ENCODE measurements at regions not wholly inside any gene's neighbourhood (a gene's known extent, or its start where the extent isn't known, plus 50 kb on each side); places are given as distances from the start of the nearest gene placed in this dataset.

GRCh38 chr2:194270648-194271047, 1386.4 kb upstream of the SLC39A10 start:
- in situ Hi-C loops (cut with MboI), result no loop called here
- H3K4me1 ChIP-seq (ENCODE audit: control insufficient read depth, insufficient read depth, low read length), result no peaks in the 10 kb centered on the region
- no peak overlapping the region for H2AFZ ChIP-seq (ENCODE audit: control insufficient read depth, low read depth, low read length)
- SMC1A ChIA-PET (ENCODE audit: uncharacterized antibody, unreplicated experiment), result interaction anchor here (0.8 to 1.7 kb wide), 4 partner anchors 9 to 25 kb away, joined by 3 to 7 read pairs (median 4); no protein-coding TSS in a partner anchor
- TF ChIP-seq SMARCA5 (IDR thresholded peaks at IDR 0.05) (no peak), BCL11A (IDR thresholded peaks at IDR 0.05; ENCODE audit: low read depth, low read length) (no peak), IRF5 (IDR thresholded peaks at IDR 0.05; ENCODE audit: borderline replicate concordance) (no peak), RAD21 (IDR thresholded peaks at IDR 0.05; ENCODE audit: insufficient read depth, low read depth, low read length) (no peak), BCLAF1 (IDR thresholded peaks at IDR 0.05) (no peak), POLR2AphosphoS2 (IDR thresholded peaks at IDR 0.05; ENCODE audit: low read depth, low read length) (no peak), RCOR1 (conservative IDR thresholded peaks at IDR 0.05; ENCODE audit: low read depth, low read length) (no peak), EP300 (IDR thresholded peaks at IDR 0.05; ENCODE audit: borderline replicate concordance in 1 of 2, control insufficient read depth in 1 of 2, low read depth in 2 of 2, low read length in 2 of 2) (no peak), HDAC2 (IDR thresholded peaks at IDR 0.05) (no peak), ZBED1 (IDR thresholded peaks at IDR 0.05; ENCODE audit: borderline replicate concordance) (no peak), NFXL1 (IDR thresholded peaks at IDR 0.05; ENCODE audit: borderline replicate concordance) (no peak), ETV6 (conservative IDR thresholded peaks at IDR 0.05 in 1 of 2, IDR thresholded peaks at IDR 0.05 in 1 of 2; ENCODE audit: borderline replicate concordance in 1 of 2, low read depth in 1 of 2) (no peak), BRCA1 (IDR thresholded peaks at IDR 0.05; ENCODE audit: low read depth, low read length) (no peak), CEBPB (IDR thresholded peaks at IDR 0.05; ENCODE audit: borderline replicate concordance in 1 of 2, low read depth in 2 of 2, low read length in 2 of 2) (no peak), ZBTB11 (CRISPR knock-in tag; IDR thresholded peaks at IDR 0.05) (no peak)
- no peaks in the 10 kb centered on the region for H3K36me3 ChIP-seq (ENCODE audit: control insufficient read depth in 2 of 2, insufficient read depth in 2 of 2, low read length in 1 of 2)
- H4K20me1 ChIP-seq (ENCODE audit: control insufficient read depth, insufficient read depth), result no peaks in the 10 kb centered on the region
- no peaks in the 10 kb centered on the region for H3K79me2 ChIP-seq (ENCODE audit: control insufficient read depth, insufficient read depth, low read length)
- intact Hi-C loops (cut with micrococcal nuclease; ENCODE audit: unreplicated experiment), result no loop called here
- H3K4me2 ChIP-seq (ENCODE audit: control insufficient read depth, insufficient read depth), result no peak overlapping the region
- no peaks in the 10 kb centered on the region for H3K9me3 ChIP-seq (replicated peaks; ENCODE audit: control insufficient read depth, insufficient read depth, low read length)
- FAIRE-seq (no peak), DNase-seq (ENCODE audit: low read depth, low spot score) (no peak), ATAC-seq (no peak)
- no peak overlapping the region for H3K27ac ChIP-seq (ENCODE audit: control insufficient read depth, insufficient read depth)
- RAD21 ChIA-PET (ENCODE audit: unreplicated experiment), result interaction anchor here (1.0 to 2.4 kb wide), 2 partner anchors 17 to 47 kb away, joined by 3 to 16 read pairs; no protein-coding TSS in a partner anchor
- no peak overlapping the region for H3K9ac ChIP-seq (ENCODE audit: control insufficient read depth, insufficient read depth, low read length)
- POLR2A ChIA-PET, result no interaction called here
- CTCF ChIA-PET, result no interaction called here
- H3K27me3 ChIP-seq (replicated peaks in 1 of 2; ENCODE audit: control insufficient read depth in 2 of 2, insufficient read depth in 2 of 2, low read length in 1 of 2), result no peaks in the 10 kb centered on the region
- no peak overlapping the region for H3K4me3 ChIP-seq
- no TSS peak for BruUV-seq (replicated peaks)

All from GM12878 (cell line).